Psoas muscle (tissue), 7 donors: ENCODE measurements at regions not wholly inside any gene's neighbourhood (a gene's known extent, or its start where the extent isn't known, plus 50 kb on each side); places are given as distances from the start of the nearest gene placed in this dataset.

Source experiments
- ATAC-seq, 4 donors: fragments of 200-7000 bp; cut with Tn5 transposase; one replicate each; pipeline ENCODE4 v1.9.1; 2020; ENCODE audit warnings: moderate library complexity in 3 of 4, mild to moderate bottlenecking in 2 of 4
- DNase-seq, 2 donors: peaks; one replicate each; pipeline ENCODE4 v3.0.0-alpha.2; 2020
- H3K27ac ChIP-seq: fragments of 200-600 bp; one replicate; pipeline ENCODE4 v1.8.0; 2022
- H3K27me3 ChIP-seq, 3 donors: fragments of 200-600 bp in 1 of 3; one replicate each; pipeline versions ENCODE4 v1.6.1 to v1.8.0; 2013 to 2022; ENCODE audit warnings: low read length in 2 of 3, mild to moderate bottlenecking in 2 of 3, moderate library complexity in 1 of 3; ENCODE audit not compliant: insufficient read depth in 3 of 3
- H3K36me3 ChIP-seq, 2 donors: fragments of 200-600 bp in 1 of 2; one replicate each; pipeline versions ENCODE4 v1.6.1 to v1.8.0; 2013 to 2022; ENCODE audit warnings: low read depth in 1 of 2, mild to moderate bottlenecking in 1 of 2, moderate library complexity in 1 of 2; ENCODE audit not compliant: insufficient read depth in 1 of 2
- H3K4me1 ChIP-seq: fragments of 200-600 bp; one replicate; pipeline ENCODE4 v1.8.0; 2022
- H3K4me3 ChIP-seq: fragments of 200-600 bp; one replicate; pipeline ENCODE4 v1.8.0; 2022; ENCODE audit warnings: mild to moderate bottlenecking
- H3K9me3 ChIP-seq: fragments of 200-600 bp; one replicate; pipeline ENCODE4 v1.8.0; 2022
- WGBS, 3 donors: extraction: QIAGEN DNeasy Blood & Tissue Kit; methylation state at CpG; one replicate each; pipeline versions ENCODE4 v1.1.6 to v1.1.7; 2013; 5-methylcytosine and 5-hydroxymethylcytosine counted together
- intact Hi-C, 2 donors: fragments of 100-400 bp; cut with DNase I; formaldehyde crosslinking; loops; one replicate each; pipeline versions ENCODE4 v1.11.0 to v1.14.2; 2022
- TF ChIP-seq, protein P1 (sequence below): fragments of 200-600 bp; IDR thresholded peaks from one replicate; pipeline ENCODE4 v1.8.0; 2022; ENCODE audit warnings: antibody characterized with exemption
- donor health status: healthy with polysubstance abuse.
- donor health status: DM: no; HTN: no; CAD: no; lungs with moderate emphysema.
- donor health status: Bipolar disorder and iron deficiency.
- donor health status: healthy.
- donor health status: DM: yes; HTN: yes; CAD: no.
- donor health status: DM: no; HTN: no; CAD: no.
- donor health status: DM: yes; HTN: yes; CAD: no.

DNA sequence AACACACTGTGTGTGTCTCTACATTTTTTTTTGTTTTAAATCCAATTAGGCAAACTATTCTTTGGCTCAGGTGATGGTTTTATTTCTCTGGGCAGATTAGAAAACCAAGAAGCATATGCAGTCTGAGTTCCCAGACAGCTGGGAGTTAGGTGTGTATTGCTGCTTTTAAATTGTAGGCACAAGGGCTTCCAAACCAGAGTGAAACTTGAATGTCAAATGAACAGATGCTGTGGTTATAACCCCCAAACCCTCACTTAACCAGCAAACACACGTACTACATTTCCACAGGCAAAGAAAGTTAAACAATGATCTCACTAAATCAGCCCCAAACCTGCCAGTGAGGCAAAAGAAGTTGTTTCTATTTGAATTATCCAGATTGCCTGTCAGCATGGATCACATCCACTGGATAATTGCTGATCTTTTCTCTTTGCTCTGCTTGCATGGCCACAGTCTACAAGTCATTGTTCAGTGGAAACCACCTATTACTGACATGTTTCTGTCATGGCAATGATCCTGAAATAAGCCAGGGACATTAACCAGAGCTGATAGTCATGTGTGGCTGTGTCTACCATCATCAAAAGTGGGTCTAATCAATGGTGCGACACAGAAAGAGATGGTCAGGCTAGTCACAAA is 576.5 kb upstream of the PLXNA2 start:
- H3K4me1 ChIP-seq = no peaks in the 10 kb centered on the region
- TF ChIP-seq, protein P1, sequence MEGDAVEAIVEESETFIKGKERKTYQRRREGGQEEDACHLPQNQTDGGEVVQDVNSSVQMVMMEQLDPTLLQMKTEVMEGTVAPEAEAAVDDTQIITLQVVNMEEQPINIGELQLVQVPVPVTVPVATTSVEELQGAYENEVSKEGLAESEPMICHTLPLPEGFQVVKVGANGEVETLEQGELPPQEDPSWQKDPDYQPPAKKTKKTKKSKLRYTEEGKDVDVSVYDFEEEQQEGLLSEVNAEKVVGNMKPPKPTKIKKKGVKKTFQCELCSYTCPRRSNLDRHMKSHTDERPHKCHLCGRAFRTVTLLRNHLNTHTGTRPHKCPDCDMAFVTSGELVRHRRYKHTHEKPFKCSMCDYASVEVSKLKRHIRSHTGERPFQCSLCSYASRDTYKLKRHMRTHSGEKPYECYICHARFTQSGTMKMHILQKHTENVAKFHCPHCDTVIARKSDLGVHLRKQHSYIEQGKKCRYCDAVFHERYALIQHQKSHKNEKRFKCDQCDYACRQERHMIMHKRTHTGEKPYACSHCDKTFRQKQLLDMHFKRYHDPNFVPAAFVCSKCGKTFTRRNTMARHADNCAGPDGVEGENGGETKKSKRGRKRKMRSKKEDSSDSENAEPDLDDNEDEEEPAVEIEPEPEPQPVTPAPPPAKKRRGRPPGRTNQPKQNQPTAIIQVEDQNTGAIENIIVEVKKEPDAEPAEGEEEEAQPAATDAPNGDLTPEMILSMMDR = no peak
- 48 to 50% (median 49%) methylated on average over 2 of the region's 2 CpGs for WGBS, 3 donors
- intact Hi-C loops = no loop called here
- no peak overlapping the region for H3K27ac ChIP-seq
- H3K4me3 ChIP-seq = no peak overlapping the region
- no peaks in the 10 kb centered on the region for H3K9me3 ChIP-seq
- H3K36me3 ChIP-seq = no peaks in the 10 kb centered on the region
- H3K27me3 ChIP-seq = no peaks in the 10 kb centered on the region
- ATAC-seq (no peak), DNase-seq (no peak)

DNA sequence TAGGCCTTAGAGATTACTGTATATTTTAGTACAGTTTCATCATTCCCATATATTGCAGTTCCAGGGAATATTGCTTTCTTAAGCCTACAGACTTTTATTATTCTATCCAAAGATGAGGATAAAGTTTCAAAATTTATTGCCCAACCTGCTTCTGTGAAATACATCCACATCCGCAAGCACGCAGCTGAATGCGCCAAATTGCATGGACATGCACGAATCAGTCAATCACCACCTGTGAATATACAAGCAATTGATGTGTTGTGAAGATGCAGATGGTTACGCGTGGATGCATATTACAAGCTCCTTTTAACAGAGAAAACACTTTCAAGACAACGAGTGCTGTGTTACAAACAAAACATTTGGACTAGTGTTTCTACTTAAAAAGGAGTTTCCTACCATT is 577.8 kb upstream of the PLXNA2 start:
- TF ChIP-seq, protein P1 = no peak
- Histone ChIP-seq H3K27me3 (no peaks in the 10 kb centered on the region), H3K4me3 (no peak overlapping the region), H3K9me3 (no peaks in the 10 kb centered on the region), H3K27ac (no peak overlapping the region), H3K36me3 (no peaks in the 10 kb centered on the region), H3K4me1 (no peaks in the 10 kb centered on the region)
- DNase-seq (no peak), ATAC-seq (no peak)
- intact Hi-C loops = no loop called here
- 70 to 75% (median 73%) methylated on average over 7 of the region's 7 CpGs for WGBS, 3 donors

DNA sequence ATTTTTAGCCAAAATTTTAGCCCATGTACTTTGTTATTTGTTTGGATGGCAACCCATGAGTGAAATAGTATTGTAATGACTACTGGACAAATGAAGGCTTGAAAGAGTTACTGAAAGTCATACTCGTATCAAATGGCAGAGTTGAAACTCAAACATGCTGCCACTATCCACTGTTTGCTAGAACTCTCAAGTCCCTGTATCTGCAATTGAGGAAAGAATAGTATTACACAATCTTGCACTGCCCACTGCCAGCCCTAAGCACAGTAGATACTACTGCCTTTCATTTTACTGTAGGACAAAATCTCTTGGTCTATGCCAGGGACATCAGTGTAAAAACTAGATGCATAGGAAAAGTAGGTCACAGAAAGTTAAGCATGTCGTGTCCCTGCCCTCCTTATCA is 581.1 kb upstream of the PLXNA2 start:
- H3K4me3 ChIP-seq = no peak overlapping the region
- ATAC-seq (no peak), DNase-seq (no peak)
- H3K27ac ChIP-seq = no peak overlapping the region
- no peaks in the 10 kb centered on the region for H3K36me3 ChIP-seq
- intact Hi-C loops = no loop called here
- H3K9me3 ChIP-seq = no peaks in the 10 kb centered on the region
- WGBS, 3 donors = 45 to 56% (median 52%) methylated on average over 2 of the region's 2 CpGs
- TF ChIP-seq, protein P1 = no peak
- H3K4me1 ChIP-seq = no peaks in the 10 kb centered on the region
- H3K27me3 ChIP-seq = no peaks in the 10 kb centered on the region

DNA sequence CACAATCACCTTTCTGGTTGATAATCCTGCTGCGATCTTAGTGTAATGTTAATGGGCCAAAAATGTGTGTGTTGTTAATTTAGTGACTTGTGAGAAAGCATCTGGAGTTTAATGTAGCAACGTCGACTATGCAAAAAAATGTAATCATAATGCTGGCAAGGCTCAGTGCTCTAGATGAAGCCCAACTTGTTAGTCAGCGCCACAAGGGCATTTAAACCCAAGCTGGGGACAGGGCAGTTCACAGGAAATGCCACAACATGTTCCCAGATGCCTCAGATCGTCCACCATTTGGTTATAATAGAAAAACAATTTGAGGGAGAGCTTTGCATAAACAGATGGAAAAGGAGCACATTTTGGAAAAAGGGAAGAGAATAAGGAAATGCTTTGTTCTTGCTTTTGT is 585.4 kb upstream of the PLXNA2 start:
- Histone ChIP-seq H3K27ac (no peak overlapping the region), H3K36me3 (no peaks in the 10 kb centered on the region), H3K4me1 (no peaks in the 10 kb centered on the region), H3K4me3 (no peak overlapping the region), H3K27me3 (peaks cover 0 to 5% (median 0%) of the 10 kb centered on the region in 3 donors), H3K9me3 (no peaks in the 10 kb centered on the region)
- no peak for ATAC-seq
- TF ChIP-seq, protein P1 = no peak
- no peak for DNase-seq
- intact Hi-C loops = no loop called here
- 43 to 55% (median 48%) methylated on average over 5 of the region's 5 CpGs for WGBS, 3 donors
